GM18907 (cell line): ENCODE measurements at regions not wholly inside any gene's neighbourhood (a gene's known extent, or its start where the extent isn't known, plus 50 kb on each side); places are given as distances from the start of the nearest gene placed in this dataset.

Source experiments
- ATAC-seq: cut with Tn5 transposase; IDR thresholded peaks from one replicate; pipeline ENCODE4 v1.9.1; 2021; ENCODE audit warnings: mild to moderate bottlenecking, moderate library complexity; ENCODE audit not compliant: unreplicated experiment

- ATAC-seq: no peak
Observed at GRCh38 chr12:30828686-30829085, 73.9 kb upstream of the CAPRIN2 start.

GRCh38 chr12:30827101-30828066 is 72.6 kb upstream of the CAPRIN2 start:
- no peak for ATAC-seq

- ATAC-seq: no peak
Observed at GRCh38 chr12:30826276-30826675, 71.5 kb upstream of the CAPRIN2 start.

GRCh38 chr12:30825341-30825740 is 70.6 kb upstream of the CAPRIN2 start:
- no peak for ATAC-seq

- ATAC-seq: no peak
Observed at GRCh38 chr12:30824311-30824710, 69.6 kb upstream of the CAPRIN2 start.

DNA sequence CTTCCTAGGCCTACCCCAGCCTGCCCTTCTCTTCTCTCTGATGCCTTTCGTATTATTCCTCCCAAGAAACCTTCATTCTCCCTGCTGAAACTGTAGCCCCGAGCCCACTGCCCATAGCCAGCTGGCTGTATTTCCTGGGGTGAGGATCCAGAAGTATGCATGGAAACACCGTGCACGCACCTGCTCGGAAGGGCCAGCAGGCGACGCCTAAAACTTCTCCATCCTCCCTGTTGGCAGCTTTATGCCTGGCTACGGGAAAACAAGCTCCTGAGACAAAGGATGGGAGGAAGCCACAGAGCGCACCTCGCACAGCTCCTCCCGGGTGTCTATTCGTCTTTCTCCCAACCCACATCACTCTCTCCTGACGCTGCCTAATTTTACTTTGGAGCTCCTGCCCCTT is 69.0 kb upstream of the CAPRIN2 start:
- ATAC-seq: no peak

- peak; percentile 61 for ATAC-seq
Observed at GRCh38 chr12:30823156-30823699, 68.5 kb upstream of the CAPRIN2 start.

DNA sequence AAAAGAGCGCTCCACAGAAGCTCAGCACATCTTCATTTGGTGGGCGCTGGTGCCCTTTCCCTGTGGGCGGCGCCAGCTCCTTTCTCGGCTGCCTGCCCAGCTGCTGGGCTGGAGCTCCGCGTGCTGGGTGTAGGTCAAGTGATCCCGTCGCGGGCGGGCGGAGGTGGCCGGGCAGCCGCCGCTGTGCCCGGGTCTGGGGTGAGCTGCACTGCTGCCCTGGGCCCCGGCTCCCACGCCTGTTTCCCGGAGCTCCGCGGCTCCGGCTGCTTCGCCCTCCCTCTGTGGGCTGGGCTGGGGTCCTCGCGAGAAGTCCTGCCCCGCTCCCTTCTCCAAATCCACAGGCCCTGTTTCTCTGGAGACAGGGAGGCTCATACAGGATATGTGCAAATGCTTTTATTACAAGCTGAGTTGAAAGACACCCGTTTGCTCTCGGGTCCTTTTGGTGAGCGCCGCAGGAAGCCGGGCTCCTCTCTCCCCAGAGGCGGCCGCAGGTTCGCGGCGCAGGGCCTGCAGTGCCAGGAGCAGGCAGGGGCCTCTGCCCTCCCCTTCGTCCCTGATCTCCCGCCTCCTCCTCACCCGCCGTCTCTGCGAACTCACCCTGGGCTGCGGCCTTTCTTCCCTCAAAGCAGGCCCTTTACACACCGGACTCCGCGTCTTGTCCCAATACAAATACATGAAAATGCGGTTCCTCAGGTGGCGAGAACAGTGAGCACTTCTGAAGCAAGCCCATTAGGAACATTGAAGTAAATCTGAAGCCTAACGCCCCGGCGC is 67.8 kb upstream of the CAPRIN2 start:
- ATAC-seq: peak; percentile 61

DNA sequence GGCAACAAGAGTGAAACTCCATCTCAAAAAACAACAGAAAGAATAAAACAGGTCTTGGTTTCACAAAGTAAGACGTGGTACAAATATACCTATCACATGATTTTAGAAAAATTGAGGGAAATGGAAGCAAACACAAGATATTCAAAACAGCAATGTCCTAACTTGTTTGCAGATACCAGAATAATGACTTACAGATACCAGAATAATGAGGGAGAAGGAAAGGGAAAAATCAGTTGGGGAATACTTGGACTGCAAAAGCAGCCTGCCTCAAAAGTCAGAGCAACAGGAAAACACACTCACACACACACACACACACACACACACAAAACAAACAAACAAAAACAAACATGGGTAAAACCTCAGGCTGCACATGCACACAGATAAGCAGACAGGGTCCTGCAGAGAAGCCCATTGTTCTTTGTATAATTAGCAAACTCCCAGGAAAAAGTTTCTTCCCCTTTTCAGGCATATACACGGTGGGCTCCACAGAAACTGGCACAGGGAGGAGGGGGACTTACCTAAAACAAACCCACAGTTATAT is 65.7 kb upstream of the CAPRIN2 start:
- no peak for ATAC-seq

- ATAC-seq: no peak
Observed at GRCh38 chr12:30818562-30818961, 63.8 kb upstream of the CAPRIN2 start.

DNA sequence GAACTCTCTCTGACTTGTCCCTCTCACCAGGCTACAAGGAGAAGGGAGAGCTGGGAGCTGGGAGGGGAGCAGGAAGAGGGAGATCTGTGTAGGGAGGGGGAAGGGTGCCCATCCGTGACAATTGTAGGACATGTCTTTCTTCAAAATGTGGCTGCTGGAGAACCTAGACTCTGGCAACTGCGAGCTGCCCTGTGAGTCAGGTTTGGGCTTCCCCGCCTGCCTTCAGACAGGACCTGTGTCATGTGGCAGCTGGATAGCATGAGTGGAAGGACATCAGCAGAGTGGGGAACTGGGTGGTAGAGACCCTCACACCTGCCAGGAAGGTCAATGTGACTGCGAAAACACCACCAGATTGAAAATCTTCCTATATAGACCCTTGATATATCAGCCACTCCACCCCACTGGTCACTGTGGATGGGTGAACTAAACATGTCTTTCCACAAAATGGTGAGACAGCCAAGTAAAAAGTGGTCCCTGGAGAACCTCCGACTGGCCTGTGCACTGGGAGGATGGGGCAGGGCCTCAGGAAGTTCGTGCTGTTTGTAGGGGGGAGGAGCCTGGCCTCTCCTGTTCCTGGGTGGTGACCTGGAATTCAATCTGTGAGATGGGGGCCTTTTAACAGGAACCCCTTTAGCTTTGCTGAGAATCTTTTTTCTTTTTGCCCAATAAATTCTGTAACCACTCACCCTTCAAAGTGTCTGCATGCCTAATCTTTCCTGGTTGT is 62.2 kb upstream of the CAPRIN2 start:
- ATAC-seq: no peak

GRCh38 chr12:30814295-30814655 is 59.5 kb upstream of the CAPRIN2 start:
- ATAC-seq: no peak

DNA sequence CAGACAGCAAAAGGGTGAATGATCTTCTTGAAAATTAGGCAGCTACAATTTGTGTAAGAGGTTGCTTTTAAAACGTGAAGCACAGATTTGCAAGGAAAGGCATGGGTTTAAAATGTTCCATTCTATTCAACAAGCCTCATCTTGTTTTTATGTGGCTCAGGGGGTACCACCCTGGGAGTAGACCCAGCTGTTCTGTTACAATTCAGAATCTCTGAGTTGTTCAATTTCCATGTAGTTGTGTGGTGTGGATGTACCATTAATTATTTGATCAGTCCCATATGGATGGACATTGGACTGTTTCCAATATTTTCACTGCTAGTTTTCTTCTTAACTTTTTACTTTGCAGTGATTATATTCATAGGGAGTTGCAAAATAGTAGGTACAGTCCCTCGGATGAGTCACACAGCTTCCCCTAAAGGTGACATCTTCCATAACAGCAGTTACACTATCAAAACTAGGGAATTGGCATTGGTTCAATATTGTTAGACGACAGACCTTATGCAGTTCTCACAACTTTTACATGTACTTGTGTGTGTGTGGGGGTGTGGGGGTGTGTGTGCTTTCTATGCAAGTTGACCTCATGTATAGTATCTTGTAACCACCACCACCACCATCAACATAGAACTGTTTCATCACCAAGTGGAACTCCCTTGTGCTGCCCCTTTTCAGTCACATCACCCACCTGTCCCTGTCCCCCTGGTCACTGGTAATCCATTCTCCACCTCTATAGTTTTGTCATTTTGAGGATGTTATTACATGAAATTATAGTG is 59.0 kb upstream of the CAPRIN2 start:
- ATAC-seq: no peak

- no peak for ATAC-seq
Observed at GRCh38 chr12:30811966-30812365, 57.2 kb upstream of the CAPRIN2 start.

GRCh38 chr12:30810918-30811317 is 56.2 kb upstream of the CAPRIN2 start:
- ATAC-seq: no peak

GRCh38 chr12:30807695-30808034 is 52.9 kb upstream of the CAPRIN2 start:
- ATAC-seq: no peak

DNA sequence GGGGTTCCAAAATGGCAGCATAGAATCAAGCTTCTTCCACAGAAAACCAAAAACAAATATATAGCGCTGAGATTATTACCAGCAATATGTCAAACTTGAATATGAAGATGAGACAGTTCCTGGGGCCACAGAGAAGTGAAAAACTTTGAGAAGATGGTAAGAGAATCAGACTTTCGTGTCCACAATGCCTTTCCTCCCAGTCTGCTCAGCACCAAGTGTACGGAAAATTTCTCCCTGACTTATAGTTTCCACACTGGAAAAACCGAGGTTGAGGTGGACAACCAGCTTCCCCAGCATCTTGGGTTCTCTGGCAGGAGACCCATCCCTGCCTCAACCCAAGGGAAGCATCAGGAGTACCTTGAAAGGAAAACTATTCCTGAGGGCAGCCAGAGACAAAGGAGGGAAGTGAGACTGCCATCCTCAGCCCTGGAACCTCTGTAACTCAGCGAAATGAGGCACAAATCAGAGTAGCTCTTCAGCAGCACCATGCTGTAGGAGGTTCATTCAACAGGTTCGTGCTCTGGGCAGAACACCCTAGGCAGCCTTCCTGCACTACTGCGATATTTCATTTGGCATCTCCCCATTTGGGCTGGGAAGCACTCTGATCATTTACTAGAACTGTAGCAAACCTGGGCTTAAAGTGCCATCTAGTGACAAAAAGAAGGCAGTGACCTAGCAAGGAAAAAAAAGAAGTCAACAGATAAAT is 52.4 kb upstream of the CAPRIN2 start:
- peak; percentile 73 for ATAC-seq

- ATAC-seq: no peak
Observed at GRCh38 chr12:30805959-30806358, 51.2 kb upstream of the CAPRIN2 start.
